G401 (cell line): ENCODE measurements at regions not wholly inside any gene's neighbourhood (a gene's known extent, or its start where the extent isn't known, plus 50 kb on each side); places are given as distances from the start of the nearest gene placed in this dataset.

Source experiments
- DNase-seq: peaks from one replicate; pipeline ENCODE4 v3.0.0-alpha.2; 2015; ENCODE audit warnings: low spot score
- in situ Hi-C: cut with HindIII; loops from 2 replicates; pipeline ENCODE4 v1.10.0; 2016; ENCODE audit warnings: low sequenced_read_pairs, mixed read lengths

DNA sequence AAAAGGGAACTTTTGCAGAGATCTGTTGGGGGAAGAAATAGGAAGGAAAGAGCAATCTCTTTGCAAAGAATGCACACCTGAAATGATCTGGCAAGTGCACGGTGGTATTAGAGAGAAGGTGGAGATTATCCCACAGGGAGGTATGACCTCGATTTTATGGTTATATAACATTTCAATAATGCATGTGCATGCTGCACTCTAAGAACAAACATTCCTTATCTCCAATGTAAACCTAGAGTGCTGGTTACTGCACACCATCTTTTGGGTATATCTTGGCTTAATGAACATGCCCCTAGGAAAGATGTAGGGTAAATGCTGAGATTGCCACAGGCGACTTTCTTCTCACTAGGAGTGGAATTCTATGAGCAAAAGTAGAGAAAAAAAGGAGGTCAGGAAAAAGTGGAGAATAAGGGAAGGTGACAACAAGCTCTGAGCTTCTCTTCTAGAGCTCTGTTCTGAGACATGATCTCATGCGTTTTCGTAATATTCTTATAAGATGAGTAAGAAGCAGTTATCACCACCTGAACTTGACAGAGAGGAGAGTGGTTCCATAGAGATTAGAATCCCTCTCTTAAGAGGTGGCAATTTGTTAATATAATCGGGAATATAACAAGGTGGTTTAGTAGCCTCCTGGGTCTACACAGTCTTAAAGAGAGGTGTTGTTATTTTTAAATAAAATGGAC lies 117.5 kb upstream of the TMC3 start:
- in situ Hi-C loops: no loop called here
- peak; percentile 37 for DNase-seq

DNA sequence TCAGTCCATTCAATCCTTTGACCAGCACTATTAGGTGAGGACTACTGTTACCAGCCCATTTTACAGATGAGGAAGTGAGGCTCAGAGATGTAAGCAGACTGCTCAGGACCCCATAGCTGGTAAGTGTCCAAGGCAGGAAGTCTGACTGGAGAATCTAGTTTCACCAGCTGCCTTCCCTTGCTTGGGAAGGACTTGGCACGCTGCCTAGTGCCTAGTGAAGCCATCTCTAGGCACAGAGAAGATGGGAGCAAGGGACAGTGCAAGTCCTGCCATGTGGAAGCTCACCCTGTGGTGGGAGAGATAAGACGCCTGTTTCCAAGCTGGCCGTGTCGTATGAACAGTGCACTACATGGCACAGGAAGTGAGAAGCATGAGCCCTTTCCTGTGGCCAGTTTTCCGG lies 111.8 kb upstream of the TMC3 start:
- DNase-seq: no peak
- in situ Hi-C loops: no loop called here

DNA sequence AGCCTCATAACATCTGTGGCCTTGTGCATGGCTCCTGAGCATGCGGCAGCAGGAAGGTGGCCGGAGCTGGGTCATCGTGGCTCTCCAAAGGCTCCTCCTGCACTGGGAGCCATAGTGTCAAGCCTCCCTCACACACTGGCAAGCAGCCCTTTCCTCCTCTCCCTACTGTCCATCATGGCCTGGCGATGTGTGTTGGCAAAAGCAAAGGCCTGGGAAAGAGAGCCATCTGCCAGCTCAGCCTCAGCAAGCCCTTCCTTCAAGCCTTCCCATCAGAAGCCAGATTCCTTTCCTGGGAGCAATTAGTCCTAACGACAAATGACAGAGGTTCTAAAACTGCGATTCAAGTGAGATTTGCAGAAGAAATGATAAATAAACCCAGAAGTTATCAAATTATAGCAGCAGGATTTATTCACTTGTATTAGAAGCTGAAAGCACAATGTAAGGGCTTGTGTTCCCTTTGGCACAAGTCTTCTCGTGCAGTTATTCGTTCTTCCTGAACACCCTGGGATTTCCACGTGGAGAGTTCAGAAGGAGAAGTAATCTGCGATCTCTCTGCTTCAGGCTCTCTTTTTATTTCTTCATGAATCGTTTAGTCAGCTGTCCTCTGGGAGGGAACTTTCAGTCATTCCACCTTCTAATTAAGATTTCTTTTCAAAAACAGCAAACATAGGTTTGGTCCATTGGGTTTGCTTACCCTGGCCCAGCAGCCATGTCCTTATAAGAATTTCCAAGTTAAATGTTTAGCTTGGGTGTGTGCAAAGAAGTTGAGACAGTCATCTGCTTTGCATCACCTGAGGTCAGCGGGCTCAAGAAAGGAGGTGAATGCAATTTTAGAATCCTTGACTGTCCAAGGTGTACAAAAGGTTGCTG lies 110.3 kb upstream of the TMC3 start:
- DNase-seq: peak; percentile 95
- in situ Hi-C loops: no loop called here

GRCh38 chr15:81483496-81483895 lies 109.5 kb upstream of the TMC3 start:
- in situ Hi-C loops: no loop called here
- DNase-seq: no peak

DNA sequence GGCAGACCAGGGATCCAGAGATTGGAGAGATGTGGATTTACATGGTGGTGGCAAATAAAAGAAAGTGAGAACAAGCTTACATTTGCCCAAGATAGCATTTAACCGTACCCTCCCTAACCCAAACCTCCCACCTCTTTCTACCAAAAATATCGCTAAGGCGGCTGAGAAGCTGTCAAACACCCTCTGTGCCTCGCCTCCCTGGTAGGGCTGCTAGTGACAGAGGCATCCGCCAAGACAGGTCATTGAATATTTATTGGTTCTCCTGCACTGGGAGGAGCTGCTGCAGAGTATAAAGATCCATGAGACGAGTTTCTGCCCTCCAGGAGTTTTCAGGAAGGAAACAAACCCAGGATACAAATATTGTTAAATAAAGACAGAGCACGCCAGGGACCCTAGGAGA lies 107.3 kb upstream of the TMC3 start:
- in situ Hi-C loops: no loop called here

DNA sequence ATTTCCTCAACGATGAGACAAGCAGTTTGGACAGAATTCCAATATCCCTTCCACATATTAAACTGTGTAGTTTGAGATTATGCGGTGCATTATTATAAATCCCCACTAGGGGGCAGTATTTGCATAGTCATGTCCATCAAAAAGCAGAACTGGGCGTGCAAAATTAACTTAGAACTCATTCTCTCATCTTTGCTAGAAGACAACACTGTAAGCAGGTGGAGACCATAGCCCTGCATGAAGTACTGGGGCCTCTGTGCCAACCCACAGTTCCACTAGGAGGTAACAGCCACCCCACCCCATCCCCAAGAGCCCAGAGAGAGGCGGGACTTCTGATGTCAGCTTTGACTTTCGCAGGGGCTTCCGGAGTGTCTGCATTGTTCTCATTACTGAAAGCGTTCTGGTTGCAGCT lies 106.6 kb upstream of the TMC3 start:
- DNase-seq: peak; percentile 79

More for the DNA sequence above, 107.3 kb upstream of the TMC3 start:
- DNase-seq: no peak

DNA sequence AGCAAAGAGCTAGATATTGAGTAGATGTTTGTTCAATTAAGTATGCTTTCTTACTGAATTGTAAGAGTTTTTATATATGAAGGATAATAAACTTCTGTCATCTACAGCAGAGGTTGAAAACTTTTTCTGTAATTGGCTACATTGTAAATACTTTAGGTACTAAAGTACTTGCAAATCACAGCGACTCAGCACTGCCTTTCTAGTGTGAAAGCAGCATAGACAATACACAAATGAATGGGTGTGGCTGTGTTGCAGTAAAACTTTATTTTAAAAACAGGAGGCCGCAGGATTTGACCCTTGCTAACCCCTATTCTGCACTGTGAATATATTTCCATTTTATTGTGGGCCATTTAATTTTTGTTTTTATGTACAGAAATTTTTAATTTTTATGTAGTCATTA lies 104.3 kb upstream of the TMC3 start:
- DNase-seq: no peak
- in situ Hi-C loops: no loop called here

More for the DNA sequence above, 106.6 kb upstream of the TMC3 start:
- in situ Hi-C loops: no loop called here

GRCh38 chr15:81475926-81476325 lies 101.9 kb upstream of the TMC3 start:
- in situ Hi-C loops: no loop called here
- no peak for DNase-seq

GRCh38 chr15:81475471-81475870 lies 101.5 kb upstream of the TMC3 start:
- no peak for DNase-seq
- in situ Hi-C loops: no loop called here

- in situ Hi-C loops: no loop called here
- DNase-seq: no peak
Observed at GRCh38 chr15:81473946-81474345, 99.9 kb upstream of the TMC3 start.

DNA sequence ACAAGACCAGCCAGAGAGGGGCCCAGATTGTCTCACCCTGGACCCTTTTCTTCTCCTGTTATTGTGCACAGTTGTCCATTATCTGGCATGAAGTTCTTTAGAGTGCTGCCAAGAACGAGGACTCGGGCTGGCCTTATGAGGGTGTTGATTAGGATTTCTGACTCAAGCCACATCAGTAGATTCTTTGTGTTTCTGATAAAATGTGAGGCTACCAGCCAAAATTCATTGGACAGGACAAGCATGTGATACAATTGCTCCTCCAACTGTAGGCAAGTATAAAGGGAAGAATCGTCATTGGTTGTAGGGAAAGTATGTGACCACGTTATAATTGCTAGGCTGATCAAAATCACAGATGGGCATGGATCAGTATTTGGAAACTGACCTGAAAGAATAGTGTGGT lies 99.2 kb upstream of the TMC3 start:
- DNase-seq: no peak
- in situ Hi-C loops: no loop called here

DNA sequence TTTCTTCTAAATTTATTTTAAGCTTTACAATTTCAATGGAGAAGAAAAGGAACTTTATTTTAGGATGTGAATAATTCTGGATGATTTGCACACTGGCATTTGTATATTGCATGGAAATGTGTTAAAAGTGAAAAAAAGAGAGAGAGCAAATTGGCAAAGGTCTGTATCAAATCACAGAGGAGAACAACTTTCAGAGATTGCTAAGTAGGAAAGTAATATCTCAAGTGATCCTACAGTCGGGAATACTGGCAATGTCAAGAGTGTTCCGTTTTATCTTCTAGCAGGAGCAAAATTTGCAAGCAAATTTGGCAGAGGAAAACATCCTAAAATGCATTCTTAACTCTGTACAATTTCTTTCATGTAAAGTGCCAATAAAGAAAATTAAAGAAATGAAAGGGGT lies 97.1 kb upstream of the TMC3 start:
- in situ Hi-C loops: no loop called here
- DNase-seq: no peak

DNA sequence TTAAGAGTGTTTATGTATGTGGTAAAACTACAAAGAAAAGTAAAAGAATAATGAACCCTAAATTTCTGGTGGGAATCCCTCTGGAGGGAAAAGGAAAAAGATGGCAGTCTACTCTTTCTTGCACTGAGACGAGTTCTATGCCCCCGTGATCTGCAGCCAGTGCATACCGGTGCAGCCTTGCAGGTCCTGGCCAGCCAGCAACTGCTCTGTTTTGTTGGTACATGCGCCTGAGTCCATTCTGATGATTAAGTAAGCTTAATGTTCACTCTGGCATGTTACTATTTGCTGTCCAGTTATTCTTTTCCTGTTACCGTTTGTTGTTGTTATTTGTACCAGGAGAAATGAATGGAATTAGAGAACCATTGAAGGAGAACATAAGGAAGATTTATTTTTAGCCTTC lies 95.1 kb upstream of the TMC3 start:
- in situ Hi-C loops: no loop called here
- no peak for DNase-seq

- in situ Hi-C loops: no loop called here
- DNase-seq: no peak
Observed at GRCh38 chr15:81466741-81467140, 92.7 kb upstream of the TMC3 start.

DNA sequence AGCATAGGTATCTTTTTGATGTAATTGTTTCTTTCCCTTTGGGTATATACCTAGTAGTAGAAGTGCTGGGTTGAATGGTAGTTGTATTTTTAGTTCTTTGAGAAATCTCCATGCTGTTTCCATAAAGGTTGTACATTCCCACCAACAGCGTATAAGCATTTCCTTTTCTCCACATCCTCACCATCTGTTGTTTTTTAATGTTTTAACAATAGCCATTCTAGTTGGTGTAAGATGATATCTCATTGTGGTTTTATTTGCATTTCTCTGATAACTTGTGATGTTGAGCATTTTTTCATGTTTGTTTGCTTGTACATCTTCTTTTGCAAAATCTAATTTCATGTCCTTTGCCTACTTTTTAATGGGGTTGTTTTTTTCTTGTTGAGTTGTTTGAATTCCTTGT lies 80.0 kb upstream of the TMC3 start:
- in situ Hi-C loops: no loop called here
- DNase-seq: no peak

GRCh38 chr15:81450721-81451120 lies 76.7 kb upstream of the TMC3 start:
- in situ Hi-C loops: no loop called here
- DNase-seq: no peak

GRCh38 chr15:81449836-81450474 lies 75.9 kb upstream of the TMC3 start:
- in situ Hi-C loops: no loop called here
- DNase-seq: no peak

- no peak for DNase-seq
- in situ Hi-C loops: no loop called here
Observed at GRCh38 chr15:81443040-81443820, 69.2 kb upstream of the TMC3 start.

DNA sequence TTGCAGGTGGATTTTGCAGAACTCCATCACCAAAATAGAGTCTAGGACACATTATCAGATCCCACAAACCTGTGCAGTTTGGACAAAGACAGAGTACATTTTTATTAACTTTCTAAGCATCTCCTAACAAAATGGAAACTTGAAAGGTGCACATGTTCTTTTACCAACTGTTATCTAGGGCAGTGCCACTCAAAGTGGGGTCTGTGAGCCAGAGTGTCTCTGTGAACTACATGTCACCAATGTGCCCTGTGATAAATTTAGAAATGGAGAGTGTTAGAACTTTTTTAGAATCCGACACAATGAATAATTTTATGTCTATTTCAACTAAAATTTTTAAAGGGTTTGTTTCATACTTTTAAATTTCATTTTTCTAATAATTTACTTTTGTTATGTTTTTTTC lies 68.4 kb upstream of the TMC3 start:
- DNase-seq: no peak
- in situ Hi-C loops: no loop called here

DNA sequence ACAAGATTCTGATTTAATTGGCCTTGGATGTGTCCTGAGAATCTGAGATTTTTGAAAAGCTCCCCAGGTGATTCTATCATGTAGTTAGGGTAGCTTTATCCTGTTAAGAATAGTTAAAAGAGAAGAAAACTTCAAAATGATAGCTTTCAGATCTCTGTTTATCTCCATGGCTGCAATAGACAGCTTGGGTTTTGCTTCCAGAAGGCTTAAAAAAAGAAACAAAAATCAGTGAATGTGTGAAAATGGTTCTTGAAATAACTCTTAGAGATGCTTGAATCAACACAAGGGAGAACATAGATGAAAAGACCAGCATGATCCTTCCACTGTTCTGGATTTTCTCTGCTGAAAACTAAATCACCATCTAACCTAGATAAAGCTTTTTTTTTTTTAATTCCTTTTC lies 60.8 kb upstream of the TMC3 start:
- DNase-seq: no peak
- in situ Hi-C loops: no loop called here
